ENCODE measurements at regions not wholly inside any gene's neighbourhood (a gene's known extent, or its start where the extent isn't known, plus 50 kb on each side); places are given as distances from the start of the nearest gene placed in this dataset.
"Not testable (repeated sequence)": the region's sequence is repeated elsewhere in the genome, so short reads cannot be mapped to it uniquely, and the experiment has no call there.

DNA sequence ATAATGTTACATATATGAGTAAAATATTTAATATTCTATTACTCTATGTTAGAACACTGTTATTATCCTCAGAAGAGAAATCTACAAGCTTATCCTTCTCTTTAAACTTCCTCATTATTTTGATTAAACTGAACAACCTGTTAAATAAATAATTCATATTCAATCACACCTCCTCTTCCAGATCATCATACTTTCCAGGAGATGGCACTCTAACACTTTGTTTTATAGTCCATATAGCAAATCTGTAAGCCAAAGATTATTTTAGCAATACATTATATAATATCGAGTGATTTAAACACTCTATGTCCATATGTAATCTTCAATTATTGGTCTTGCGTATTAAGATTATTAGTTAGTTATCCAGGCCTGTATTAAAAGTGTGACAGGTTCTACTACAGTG is 694.1 kb downstream of the ANKRD7 start:
- Histone ChIP-seq H3K27ac (ENCODE audit: low read length) (no peak overlapping the region), H3K4me3 (ENCODE audit: low read depth in 1 of 2, low read length in 2 of 2) (no peak overlapping the region), H3K9me3 (ENCODE audit: control insufficient read depth in 1 of 2, low read length in 2 of 2) (no peaks in the 10 kb centered on the region), H3K4me1 (ENCODE audit: control insufficient read depth in 1 of 2, insufficient read depth in 2 of 2, low read length in 2 of 2) (no peaks in the 10 kb centered on the region), H3K36me3 (ENCODE audit: control insufficient read depth in 1 of 2, insufficient read depth in 2 of 2, low read length in 2 of 2) (no peaks in the 10 kb centered on the region), H3K27me3 (ENCODE audit: low read depth, low read length) (no peaks in the 10 kb centered on the region)

DNA sequence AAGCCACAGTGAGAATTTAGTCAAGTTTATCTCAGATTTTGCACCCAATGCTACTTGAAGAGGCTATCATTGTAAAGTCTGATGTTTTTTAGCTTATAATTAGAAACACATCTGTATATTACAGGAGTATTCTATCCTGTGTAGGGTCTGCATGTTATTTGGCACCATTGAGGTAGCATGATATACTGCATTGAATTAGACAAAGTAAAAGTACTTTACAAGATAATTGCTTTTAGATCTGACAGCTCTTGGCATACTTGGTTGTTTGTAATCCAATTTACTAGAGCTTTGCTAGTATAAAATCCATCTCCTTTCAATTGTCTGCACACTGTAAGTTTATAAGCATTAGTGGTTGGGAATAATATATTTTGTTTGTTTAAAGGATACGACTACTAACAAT is 714.3 kb downstream of the ANKRD7 start:
- no peaks in the 10 kb centered on the region for H3K9me3 ChIP-seq (ENCODE audit: control insufficient read depth in 1 of 2, low read length in 2 of 2)
- H3K27me3 ChIP-seq (ENCODE audit: low read depth, low read length) = no peaks in the 10 kb centered on the region
- H3K4me1 ChIP-seq (ENCODE audit: control insufficient read depth in 1 of 2, insufficient read depth in 2 of 2, low read length in 2 of 2) = no peaks in the 10 kb centered on the region
- no peaks in the 10 kb centered on the region for H3K36me3 ChIP-seq (ENCODE audit: control insufficient read depth in 1 of 2, insufficient read depth in 2 of 2, low read length in 2 of 2)
- no peak overlapping the region for H3K4me3 ChIP-seq (ENCODE audit: low read depth in 1 of 2, low read length in 2 of 2)
- no peak overlapping the region for H3K27ac ChIP-seq (ENCODE audit: low read length)

DNA sequence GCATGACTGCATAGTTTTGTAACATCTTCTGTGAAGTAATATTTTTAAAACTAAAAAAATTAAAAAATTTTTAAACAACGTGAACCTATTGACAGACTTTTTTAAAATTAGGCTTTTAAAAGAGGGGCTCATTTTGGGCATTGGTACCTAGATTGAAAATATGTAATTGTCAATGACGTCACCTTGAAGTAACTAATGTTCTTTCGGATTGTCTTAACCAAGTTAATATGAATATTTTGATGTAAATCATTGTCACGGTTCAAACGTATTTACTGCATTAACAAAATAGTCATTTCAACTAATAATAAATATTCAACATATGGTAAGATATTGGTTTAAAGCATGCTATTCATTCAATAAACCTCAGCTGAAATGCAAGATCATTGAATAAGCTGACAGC is 719.8 kb downstream of the ANKRD7 start:
- Histone ChIP-seq H3K4me3 (ENCODE audit: low read depth in 1 of 2, low read length in 2 of 2) (no peak overlapping the region), H3K27me3 (ENCODE audit: low read depth, low read length) (no peaks in the 10 kb centered on the region), H3K9me3 (ENCODE audit: control insufficient read depth in 1 of 2, low read length in 2 of 2) (peaks cover 0 to 8% of the 10 kb centered on the region in 2 donors), H3K36me3 (ENCODE audit: control insufficient read depth in 1 of 2, insufficient read depth in 2 of 2, low read length in 2 of 2) (no peaks in the 10 kb centered on the region), H3K4me1 (ENCODE audit: control insufficient read depth in 1 of 2, insufficient read depth in 2 of 2, low read length in 2 of 2) (no peaks in the 10 kb centered on the region), H3K27ac (ENCODE audit: low read length) (no peak overlapping the region)

- Histone ChIP-seq H3K4me3 (ENCODE audit: low read depth in 1 of 2, low read length in 2 of 2) (no peak overlapping the region), H3K36me3 (ENCODE audit: control insufficient read depth in 1 of 2, insufficient read depth in 2 of 2, low read length in 2 of 2) (no peaks in the 10 kb centered on the region), H3K9me3 (ENCODE audit: control insufficient read depth in 1 of 2, low read length in 2 of 2) (peaks cover 0 to 8% of the 10 kb centered on the region in 2 donors), H3K4me1 (ENCODE audit: control insufficient read depth in 1 of 2, insufficient read depth in 2 of 2, low read length in 2 of 2) (no peaks in the 10 kb centered on the region), H3K27me3 (ENCODE audit: low read depth, low read length) (no peaks in the 10 kb centered on the region), H3K27ac (ENCODE audit: low read length) (no peak overlapping the region)
Observed at GRCh38 chr7:118945911-118946682, 721.6 kb downstream of the ANKRD7 start.

- no peaks in the 10 kb centered on the region for H3K36me3 ChIP-seq (ENCODE audit: control insufficient read depth in 1 of 2, insufficient read depth in 2 of 2, low read length in 2 of 2)
- no peaks in the 10 kb centered on the region for H3K27me3 ChIP-seq (ENCODE audit: low read depth, low read length)
- peaks cover 0 to 12% of the 10 kb centered on the region in 2 donors for H3K9me3 ChIP-seq (ENCODE audit: control insufficient read depth in 1 of 2, low read length in 2 of 2)
- H3K4me3 ChIP-seq (ENCODE audit: low read depth in 1 of 2, low read length in 2 of 2) = no peak overlapping the region
- no peaks in the 10 kb centered on the region for H3K4me1 ChIP-seq (ENCODE audit: control insufficient read depth in 1 of 2, insufficient read depth in 2 of 2, low read length in 2 of 2)
- H3K27ac ChIP-seq (ENCODE audit: low read length) = no peak overlapping the region
Observed at GRCh38 chr7:118948508-118948907, 724.0 kb downstream of the ANKRD7 start.

GRCh38 chr7:118949031-118949430 is 724.5 kb downstream of the ANKRD7 start:
- no peak overlapping the region for H3K4me3 ChIP-seq (ENCODE audit: low read depth in 1 of 2, low read length in 2 of 2)
- H3K27ac ChIP-seq (ENCODE audit: low read length) = no peak overlapping the region
- H3K27me3 ChIP-seq (ENCODE audit: low read depth, low read length) = no peaks in the 10 kb centered on the region
- H3K36me3 ChIP-seq (ENCODE audit: control insufficient read depth in 1 of 2, insufficient read depth in 2 of 2, low read length in 2 of 2) = no peaks in the 10 kb centered on the region
- H3K9me3 ChIP-seq (ENCODE audit: control insufficient read depth in 1 of 2, low read length in 2 of 2) = peaks cover 0 to 12% of the 10 kb centered on the region in 2 donors
- no peaks in the 10 kb centered on the region for H3K4me1 ChIP-seq (ENCODE audit: control insufficient read depth in 1 of 2, insufficient read depth in 2 of 2, low read length in 2 of 2)

- H3K36me3 ChIP-seq (ENCODE audit: control insufficient read depth in 1 of 2, insufficient read depth in 2 of 2, low read length in 2 of 2); H3K9me3 ChIP-seq (ENCODE audit: control insufficient read depth in 1 of 2, low read length in 2 of 2); H3K27ac ChIP-seq (ENCODE audit: low read length); H3K27me3 ChIP-seq (ENCODE audit: low read depth, low read length); H3K4me3 ChIP-seq (ENCODE audit: low read depth in 1 of 2, low read length in 2 of 2); H3K4me1 ChIP-seq (ENCODE audit: control insufficient read depth in 1 of 2, insufficient read depth in 2 of 2, low read length in 2 of 2): not testable (repeated sequence)
Observed at GRCh38 chr7:118956285-118956684, 731.8 kb downstream of the ANKRD7 start.

- H3K27me3 ChIP-seq (ENCODE audit: low read depth, low read length) = no peaks in the 10 kb centered on the region
- H3K27ac ChIP-seq (ENCODE audit: low read length) = no peak overlapping the region
- H3K4me1 ChIP-seq (ENCODE audit: control insufficient read depth in 1 of 2, insufficient read depth in 2 of 2, low read length in 2 of 2) = no peaks in the 10 kb centered on the region
- no peaks in the 10 kb centered on the region for H3K9me3 ChIP-seq (ENCODE audit: control insufficient read depth in 1 of 2, low read length in 2 of 2)
- H3K36me3 ChIP-seq (ENCODE audit: control insufficient read depth in 1 of 2, insufficient read depth in 2 of 2, low read length in 2 of 2) = no peaks in the 10 kb centered on the region
- H3K4me3 ChIP-seq (ENCODE audit: low read depth in 1 of 2, low read length in 2 of 2) = no peak overlapping the region
Observed at GRCh38 chr7:118969370-118969769, 744.9 kb downstream of the ANKRD7 start.

- Histone ChIP-seq H3K36me3 (ENCODE audit: control insufficient read depth in 1 of 2, insufficient read depth in 2 of 2, low read length in 2 of 2) (no peaks in the 10 kb centered on the region), H3K9me3 (ENCODE audit: control insufficient read depth in 1 of 2, low read length in 2 of 2) (no peaks in the 10 kb centered on the region), H3K27me3 (ENCODE audit: low read depth, low read length) (no peaks in the 10 kb centered on the region), H3K4me3 (ENCODE audit: low read depth in 1 of 2, low read length in 2 of 2) (no peak overlapping the region), H3K4me1 (ENCODE audit: control insufficient read depth in 1 of 2, insufficient read depth in 2 of 2, low read length in 2 of 2) (no peaks in the 10 kb centered on the region), H3K27ac (ENCODE audit: low read length) (no peak overlapping the region)
Observed at GRCh38 chr7:118971706-118972105, 747.2 kb downstream of the ANKRD7 start.

DNA sequence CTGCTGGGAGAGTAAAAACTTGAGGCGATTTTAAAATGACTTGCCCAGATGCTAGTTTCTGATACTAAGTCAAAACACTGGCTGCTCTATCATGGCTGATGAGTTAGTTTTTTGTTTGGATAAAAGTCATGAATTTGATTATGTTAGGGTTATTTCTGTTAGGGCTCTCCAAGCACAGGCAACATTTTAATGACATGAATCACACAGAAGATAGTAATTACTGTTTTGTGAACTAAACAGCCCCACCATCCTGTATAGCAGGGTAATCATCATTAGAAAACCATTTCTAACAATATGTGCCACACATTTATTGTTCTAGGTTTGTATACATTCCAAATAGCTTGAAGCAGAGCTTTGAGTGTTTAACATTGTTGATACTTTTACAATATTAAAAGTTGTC is 750.3 kb downstream of the ANKRD7 start:
- H3K4me1 ChIP-seq (ENCODE audit: control insufficient read depth in 1 of 2, insufficient read depth in 2 of 2, low read length in 2 of 2) = no peaks in the 10 kb centered on the region
- no peak overlapping the region for H3K4me3 ChIP-seq (ENCODE audit: low read depth in 1 of 2, low read length in 2 of 2)
- no peaks in the 10 kb centered on the region for H3K27me3 ChIP-seq (ENCODE audit: low read depth, low read length)
- H3K36me3 ChIP-seq (ENCODE audit: control insufficient read depth in 1 of 2, insufficient read depth in 2 of 2, low read length in 2 of 2) = no peaks in the 10 kb centered on the region
- H3K9me3 ChIP-seq (ENCODE audit: control insufficient read depth in 1 of 2, low read length in 2 of 2) = no peaks in the 10 kb centered on the region
- no peak overlapping the region for H3K27ac ChIP-seq (ENCODE audit: low read length)

DNA sequence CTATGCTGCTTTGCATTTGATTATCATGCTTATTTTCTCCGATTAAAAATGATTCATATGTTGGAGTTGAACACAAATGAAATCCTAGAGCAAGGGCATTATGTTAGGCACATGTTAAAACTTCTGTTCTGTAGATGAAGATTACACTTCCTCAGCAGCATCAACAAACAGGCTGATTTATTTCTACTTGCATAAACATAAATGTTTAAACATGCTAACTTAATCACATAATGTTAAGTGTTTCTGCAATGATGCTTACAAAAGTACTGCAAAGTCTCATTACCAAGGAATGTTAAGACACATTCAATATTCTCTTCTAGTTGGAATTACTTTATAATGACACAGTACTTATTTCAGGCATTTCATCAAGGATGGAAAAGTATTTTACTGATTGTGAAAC is 770.8 kb downstream of the ANKRD7 start:
- no peak overlapping the region for H3K4me3 ChIP-seq (ENCODE audit: low read depth in 1 of 2, low read length in 2 of 2)
- H3K27me3 ChIP-seq (ENCODE audit: low read depth, low read length) = no peaks in the 10 kb centered on the region
- no peaks in the 10 kb centered on the region for H3K4me1 ChIP-seq (ENCODE audit: control insufficient read depth in 1 of 2, insufficient read depth in 2 of 2, low read length in 2 of 2)
- no peaks in the 10 kb centered on the region for H3K36me3 ChIP-seq (ENCODE audit: control insufficient read depth in 1 of 2, insufficient read depth in 2 of 2, low read length in 2 of 2)
- H3K9me3 ChIP-seq (ENCODE audit: control insufficient read depth in 1 of 2, low read length in 2 of 2) = no peaks in the 10 kb centered on the region
- H3K27ac ChIP-seq (ENCODE audit: low read length) = no peak overlapping the region

DNA sequence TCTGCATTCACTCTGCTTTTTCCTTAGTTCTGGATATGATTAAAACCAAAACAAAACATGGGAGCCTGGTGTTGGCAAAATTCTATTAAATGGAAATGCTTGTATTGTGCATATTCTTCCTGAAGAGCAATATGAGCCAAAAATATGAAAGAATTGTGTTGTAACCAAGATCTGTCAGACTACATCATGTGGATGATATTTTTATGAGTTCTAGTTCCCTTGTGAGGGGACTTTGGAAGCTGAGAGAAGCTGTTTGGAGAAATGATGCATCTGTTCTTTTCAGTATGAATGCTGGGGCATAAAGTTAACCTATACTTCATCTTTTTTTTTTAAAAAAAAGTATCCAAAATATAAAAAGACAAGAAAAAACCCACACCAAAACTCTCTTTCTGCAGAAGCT is 782.7 kb downstream of the ANKRD7 start:
- Histone ChIP-seq H3K27ac (ENCODE audit: low read length) (no peak overlapping the region), H3K4me3 (ENCODE audit: low read depth in 1 of 2, low read length in 2 of 2) (no peak overlapping the region), H3K27me3 (ENCODE audit: low read depth, low read length) (no peaks in the 10 kb centered on the region)

More for the DNA sequence above, 782.7 kb downstream of the ANKRD7 start:
- Histone ChIP-seq H3K9me3 (ENCODE audit: control insufficient read depth in 1 of 2, low read length in 2 of 2) (no peaks in the 10 kb centered on the region), H3K36me3 (ENCODE audit: control insufficient read depth in 1 of 2, insufficient read depth in 2 of 2, low read length in 2 of 2) (no peaks in the 10 kb centered on the region), H3K4me1 (ENCODE audit: control insufficient read depth in 1 of 2, insufficient read depth in 2 of 2, low read length in 2 of 2) (no peaks in the 10 kb centered on the region)
